Lung (tissue), 11 donors: ENCODE measurements at regions not wholly inside any gene's neighbourhood (a gene's known extent, or its start where the extent isn't known, plus 50 kb on each side); places are given as distances from the start of the nearest gene placed in this dataset.

ENCODE experiments used
- ATAC-seq: fragments of 200-7000 bp; cut with Tn5 transposase; one replicate; pipeline ENCODE4 v1.9.1; 2020; ENCODE audit warnings: moderate number of reproducible peaks; ENCODE audit not compliant: insufficient read depth, low FRiP score
- DNase-seq, 3 donors: peaks; one replicate each; pipeline ENCODE4 v3.0.0-alpha.2; 2013 to 2017
- H3K27ac ChIP-seq, 2 donors: one replicate each; pipeline ENCODE4 v1.5.1; 2013; ENCODE audit warnings: mild to moderate bottlenecking in 2 of 2, moderate library complexity in 2 of 2, control low read depth in 1 of 2, inconsistent platforms in 1 of 2, low read depth in 1 of 2, low read length in 1 of 2
- H3K27me3 ChIP-seq, 3 donors: one replicate each; pipeline ENCODE4 v1.5.1; 2013; ENCODE audit warnings: low read length in 2 of 3; ENCODE audit not compliant: control insufficient read depth in 3 of 3, insufficient read depth in 3 of 3
- H3K36me3 ChIP-seq, 4 donors: one replicate each; pipeline ENCODE4 v1.5.1; 2013; ENCODE audit warnings: low read length in 4 of 4, mild to moderate bottlenecking in 1 of 4, moderate library complexity in 1 of 4; ENCODE audit not compliant: control insufficient read depth in 4 of 4, insufficient read depth in 4 of 4
- H3K4me1 ChIP-seq, 5 donors: one replicate each; pipeline ENCODE4 v1.5.1; 2013; ENCODE audit warnings: low read length in 5 of 5, mild to moderate bottlenecking in 2 of 5, moderate library complexity in 1 of 5; ENCODE audit not compliant: control insufficient read depth in 5 of 5, insufficient read depth in 5 of 5
- H3K4me3 ChIP-seq: one replicate; pipeline ENCODE4 v1.5.1; 2013; ENCODE audit warnings: mild to moderate bottlenecking, control low read depth, moderate library complexity
- H3K9ac ChIP-seq, 2 donors: one replicate each; pipeline ENCODE4 v1.5.1; 2013; ENCODE audit warnings: low read length in 2 of 2, control low read depth in 1 of 2; ENCODE audit not compliant: insufficient read depth in 1 of 2
- H3K9me3 ChIP-seq, 4 donors: one replicate each; pipeline ENCODE4 v1.5.1; 2013; ENCODE audit warnings: low read length in 3 of 4, mild to moderate bottlenecking in 1 of 4, moderate library complexity in 1 of 4; ENCODE audit not compliant: control insufficient read depth in 4 of 4, insufficient read depth in 3 of 4
- WGBS, 2 donors: extraction: QIAGEN DNeasy Blood & Tissue Kit; methylation state at CpG; one replicate each; pipeline ENCODE4 v1.1.7; 2013; 5-methylcytosine and 5-hydroxymethylcytosine counted together
- TF ChIP-seq, protein P1 (sequence below): IDR thresholded peaks from 2 replicates; pipeline ENCODE4 v1.5.1; 2012; ENCODE audit warnings: mild to moderate bottlenecking; ENCODE audit errors: control extremely low read depth, extremely low read depth
- donor health status: control.
- donor health status: control.
- donor health status: Bipolar disorder and iron deficiency.
- donor health status: healthy.
- donor health status: DM: yes; HTN: yes; CAD: no.

DNA sequence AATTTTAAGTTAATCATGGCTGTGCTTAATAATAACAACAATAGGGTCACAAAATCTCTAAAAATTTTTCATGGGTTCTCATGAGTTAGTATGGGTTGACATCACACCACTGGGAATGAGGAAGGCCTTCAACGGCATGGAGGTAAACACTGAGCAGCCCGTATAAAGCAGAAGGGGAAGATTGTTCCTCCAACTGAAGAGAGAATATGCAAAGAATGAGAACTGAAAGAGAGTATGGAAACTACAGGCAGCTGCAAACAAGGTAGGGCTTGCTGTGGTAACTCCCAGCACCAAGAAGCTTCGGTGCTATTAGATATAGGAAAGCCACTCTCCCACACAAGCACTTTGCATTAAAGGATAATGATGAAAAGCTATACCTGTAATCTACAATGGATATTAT, 1242.3 kb upstream of the CELF4 start:
- 82 to 90% methylated on average over 3 of the region's 3 CpGs for WGBS, 2 donors
- no peaks in the 10 kb centered on the region for H3K36me3 ChIP-seq
- H3K4me1 ChIP-seq: no peaks in the 10 kb centered on the region
- no peak overlapping the region for H3K4me3 ChIP-seq
- no peak for DNase-seq
- no peak for ATAC-seq
- H3K27ac ChIP-seq: no peak overlapping the region
- TF ChIP-seq, protein P1, sequence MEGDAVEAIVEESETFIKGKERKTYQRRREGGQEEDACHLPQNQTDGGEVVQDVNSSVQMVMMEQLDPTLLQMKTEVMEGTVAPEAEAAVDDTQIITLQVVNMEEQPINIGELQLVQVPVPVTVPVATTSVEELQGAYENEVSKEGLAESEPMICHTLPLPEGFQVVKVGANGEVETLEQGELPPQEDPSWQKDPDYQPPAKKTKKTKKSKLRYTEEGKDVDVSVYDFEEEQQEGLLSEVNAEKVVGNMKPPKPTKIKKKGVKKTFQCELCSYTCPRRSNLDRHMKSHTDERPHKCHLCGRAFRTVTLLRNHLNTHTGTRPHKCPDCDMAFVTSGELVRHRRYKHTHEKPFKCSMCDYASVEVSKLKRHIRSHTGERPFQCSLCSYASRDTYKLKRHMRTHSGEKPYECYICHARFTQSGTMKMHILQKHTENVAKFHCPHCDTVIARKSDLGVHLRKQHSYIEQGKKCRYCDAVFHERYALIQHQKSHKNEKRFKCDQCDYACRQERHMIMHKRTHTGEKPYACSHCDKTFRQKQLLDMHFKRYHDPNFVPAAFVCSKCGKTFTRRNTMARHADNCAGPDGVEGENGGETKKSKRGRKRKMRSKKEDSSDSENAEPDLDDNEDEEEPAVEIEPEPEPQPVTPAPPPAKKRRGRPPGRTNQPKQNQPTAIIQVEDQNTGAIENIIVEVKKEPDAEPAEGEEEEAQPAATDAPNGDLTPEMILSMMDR: no peak
- no peaks in the 10 kb centered on the region for H3K9me3 ChIP-seq
- no peaks in the 10 kb centered on the region for H3K27me3 ChIP-seq
- H3K9ac ChIP-seq: no peak overlapping the region

DNA sequence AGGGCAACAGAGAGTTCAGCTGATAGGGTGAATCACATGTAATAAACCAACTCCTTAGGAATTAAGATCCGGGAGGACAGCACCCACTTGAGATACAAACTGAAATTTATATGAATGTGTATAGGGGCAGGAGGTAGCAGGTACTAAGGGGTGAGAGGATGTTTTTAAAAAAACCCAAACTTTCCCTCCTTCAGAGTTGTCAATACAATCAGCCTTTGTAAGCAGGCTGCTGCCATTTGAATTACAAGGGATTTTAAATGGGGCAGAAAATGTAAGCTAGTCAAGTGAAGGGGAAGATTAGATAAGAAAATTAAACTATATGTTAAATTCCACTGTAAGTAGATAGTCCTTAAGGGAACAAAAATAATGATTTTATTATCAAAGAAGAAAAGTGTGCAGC, 1239.7 kb upstream of the CELF4 start:
- DNase-seq (no peak), ATAC-seq (no peak)
- H3K36me3 ChIP-seq: no peaks in the 10 kb centered on the region
- no peak overlapping the region for H3K27ac ChIP-seq
- 71 to 73% methylated on average over 1 of the region's 1 CpG for WGBS, 2 donors
- peaks cover 0 to 3% (median 0%) of the 10 kb centered on the region in 4 donors for H3K9me3 ChIP-seq
- H3K9ac ChIP-seq: no peak overlapping the region
- no peaks in the 10 kb centered on the region for H3K4me1 ChIP-seq
- H3K4me3 ChIP-seq: no peak overlapping the region
- TF ChIP-seq, protein P1: no peak
- no peaks in the 10 kb centered on the region for H3K27me3 ChIP-seq

DNA sequence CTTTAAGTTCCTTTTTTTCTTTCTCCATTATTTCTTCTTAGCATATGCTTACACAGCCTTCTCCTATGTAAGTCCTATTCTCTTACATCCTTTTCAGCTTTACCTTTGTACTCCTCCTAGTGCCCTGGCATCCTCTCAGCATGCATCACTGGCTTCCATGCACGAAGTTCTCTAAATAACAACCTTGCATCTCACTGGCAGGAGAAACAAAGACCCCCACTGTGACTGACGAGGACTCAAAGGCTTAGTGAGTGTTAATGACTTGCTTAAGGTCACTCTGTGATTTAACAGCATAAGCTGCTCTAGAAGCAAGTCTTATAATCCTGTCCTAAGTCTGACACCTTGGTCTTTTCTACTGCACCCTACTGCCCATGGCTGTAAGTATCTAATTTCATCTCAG, 1236.0 kb upstream of the CELF4 start:
- Histone ChIP-seq H3K36me3 (no peaks in the 10 kb centered on the region), H3K4me1 (no peaks in the 10 kb centered on the region), H3K9ac (no peak overlapping the region), H3K27ac (no peak overlapping the region), H3K4me3 (no peak overlapping the region), H3K27me3 (no peaks in the 10 kb centered on the region), H3K9me3 (peaks cover 0 to 3% (median 0%) of the 10 kb centered on the region in 4 donors)
- DNase-seq (no peak), ATAC-seq (no peak)
- 59 to 75% methylated on average over 2 of the region's 2 CpGs for WGBS, 2 donors
- TF ChIP-seq, protein P1: no peak

DNA sequence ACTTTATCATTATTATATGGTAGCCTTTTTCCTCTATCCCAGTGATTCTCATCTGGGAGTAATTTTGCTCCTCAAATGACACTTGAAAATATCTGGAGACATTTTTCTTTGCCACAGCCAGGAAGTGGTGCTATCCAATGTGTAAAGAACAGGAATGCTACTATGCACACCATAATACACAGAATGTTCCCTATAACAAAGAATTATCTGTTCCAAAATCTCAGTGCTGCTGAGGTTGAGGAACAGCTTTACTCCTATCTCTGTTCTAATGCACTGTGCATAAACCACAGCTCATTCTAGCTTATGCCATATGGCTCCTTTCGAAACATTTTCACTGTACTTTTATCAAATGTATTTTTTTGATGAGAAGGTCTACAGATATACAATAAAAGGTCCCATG, 1231.2 kb upstream of the CELF4 start:
- Histone ChIP-seq H3K4me3 (no peak overlapping the region), H3K4me1 (no peaks in the 10 kb centered on the region), H3K9me3 (peaks cover 0 to 2% (median 0%) of the 10 kb centered on the region in 4 donors), H3K9ac (no peak overlapping the region), H3K36me3 (no peaks in the 10 kb centered on the region), H3K27me3 (no peaks in the 10 kb centered on the region), H3K27ac (no peak overlapping the region)
- ATAC-seq (no peak), DNase-seq (no peak)
- 84 to 87% methylated on average over 1 of the region's 1 CpG for WGBS, 2 donors
- TF ChIP-seq, protein P1: no peak
